Natural killer cell (primary cell): ENCODE measurements at regions not wholly inside any gene's neighbourhood (a gene's known extent, or its start where the extent isn't known, plus 50 kb on each side); places are given as distances from the start of the nearest gene placed in this dataset.

ENCODE experiments used
- ATAC-seq, 3 donors: fragments of 150-1000 bp in 2 of 3; fragments of 200-7000 bp in 1 of 3; cut with Tn5 transposase; 1 replicate in 1 of 3; 2 replicates in 2 of 3; pipeline ENCODE4 v1.10.0; 2021; ENCODE audit warnings: mild to moderate bottlenecking in 2 of 3, moderate library complexity in 2 of 3
- DNase-seq, 2 donors: peaks; one replicate each; pipeline versions ENCODE4 v3.0.0 to v3.0.0-alpha.2; 2013 to 2021; ENCODE audit warnings: mixed read lengths in 1 of 2
- H3K27ac ChIP-seq: one replicate; pipeline ENCODE4 v1.5.1; 2013; ENCODE audit warnings: mild to moderate bottlenecking, low read length
- H3K27me3 ChIP-seq: one replicate; pipeline ENCODE4 v1.6.1; 2013; ENCODE audit warnings: low read length; ENCODE audit not compliant: control insufficient read depth, insufficient read depth
- H3K36me3 ChIP-seq: one replicate; pipeline ENCODE4 v1.6.1; 2013; ENCODE audit warnings: low read length; ENCODE audit not compliant: control insufficient read depth, insufficient read depth
- H3K4me1 ChIP-seq: one replicate; pipeline ENCODE4 v1.6.1; 2013; ENCODE audit warnings: low read length; ENCODE audit not compliant: control insufficient read depth, insufficient read depth
- H3K4me3 ChIP-seq: one replicate; pipeline ENCODE4 v1.5.1; 2013; ENCODE audit warnings: low read length
- H3K9me3 ChIP-seq: one replicate; pipeline ENCODE4 v1.6.1; 2013; ENCODE audit warnings: low read length; ENCODE audit not compliant: control insufficient read depth, insufficient read depth
- H3K27ac Mint-ChIP-seq, 2 donors: one replicate each; pipeline ENCODE4 v1.8.0; 2022; ENCODE audit warnings: mild to moderate bottlenecking in 2 of 2, mixed read lengths in 2 of 2, moderate library complexity in 1 of 2
- H3K27me3 Mint-ChIP-seq, 2 donors: one replicate each; pipeline ENCODE4 v1.8.0; 2022; ENCODE audit warnings: low read depth in 2 of 2, mixed read lengths in 2 of 2
- H3K36me3 Mint-ChIP-seq: one replicate; pipeline ENCODE4 v1.8.0; 2022; ENCODE audit warnings: mixed read lengths
- H3K4me1 Mint-ChIP-seq, 2 donors: one replicate each; pipeline ENCODE4 v1.8.0; 2022; ENCODE audit warnings: mixed read lengths in 2 of 2
- H3K4me3 Mint-ChIP-seq: one replicate; pipeline ENCODE4 v1.8.0; 2022; ENCODE audit warnings: mild to moderate bottlenecking, moderate library complexity, mixed read lengths
- H3K9me3 Mint-ChIP-seq, 2 donors: one replicate each; pipeline ENCODE4 v1.8.0; 2022; ENCODE audit warnings: mixed read lengths in 2 of 2
- WGBS: methylation state at CpG from one replicate; pipeline ENCODE4 v1.1.7; 2013; ENCODE audit warnings: missing lambda C conversion rate; ENCODE audit not compliant: insufficient coverage; 5-methylcytosine and 5-hydroxymethylcytosine counted together
- intact Hi-C: fragments of 100-400 bp; cut with micrococcal nuclease; formaldehyde crosslinking; loops from one replicate; pipeline ENCODE4 v1.14.2; 2022
- TF ChIP-seq, protein P1 (sequence below): fragments of 200-600 bp; IDR thresholded peaks from one replicate; pipeline ENCODE4 v1.8.0; 2022; ENCODE audit warnings: antibody characterized with exemption

DNA sequence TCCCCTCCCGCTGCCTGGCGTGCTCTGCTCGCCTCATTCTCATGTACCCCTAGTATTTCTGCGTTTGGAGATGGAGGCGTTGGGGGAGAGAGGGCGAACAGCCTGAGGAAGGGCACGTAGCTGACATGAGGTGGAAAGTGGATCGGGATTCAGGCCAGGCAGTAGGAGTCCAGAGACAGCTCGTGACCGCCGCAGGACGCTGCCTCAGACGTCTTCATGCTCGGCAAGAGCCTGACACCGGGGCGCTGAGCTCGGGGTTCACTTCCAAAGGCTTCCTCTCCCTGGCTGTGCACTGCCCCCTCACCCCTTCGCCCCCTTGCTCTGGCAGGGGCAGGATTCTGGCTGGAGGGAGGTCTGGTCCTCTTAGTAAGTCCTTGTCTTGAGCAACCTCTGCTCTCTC lies 374.4 kb upstream of the MKI67 start:
- Mint-ChIP-seq H3K4me1 (no peaks in the 10 kb centered on the region), H3K9me3 (no peaks in the 10 kb centered on the region), H3K27ac (no peak overlapping the region), H3K4me3 (no peak overlapping the region), H3K27me3 (peaks cover 0 to 7% of the 10 kb centered on the region in 2 donors), H3K36me3 (no peaks in the 10 kb centered on the region)
- Histone ChIP-seq H3K36me3 (no peaks in the 10 kb centered on the region), H3K4me1 (no peaks in the 10 kb centered on the region), H3K4me3 (no peak overlapping the region), H3K27me3 (no peaks in the 10 kb centered on the region), H3K27ac (no peak overlapping the region), H3K9me3 (no peaks in the 10 kb centered on the region)
- no peak for ATAC-seq
- WGBS = 89% methylated on average over 18 of the region's 18 CpGs
- no peak for DNase-seq
- intact Hi-C loops = no loop called here
- TF ChIP-seq, protein P1, sequence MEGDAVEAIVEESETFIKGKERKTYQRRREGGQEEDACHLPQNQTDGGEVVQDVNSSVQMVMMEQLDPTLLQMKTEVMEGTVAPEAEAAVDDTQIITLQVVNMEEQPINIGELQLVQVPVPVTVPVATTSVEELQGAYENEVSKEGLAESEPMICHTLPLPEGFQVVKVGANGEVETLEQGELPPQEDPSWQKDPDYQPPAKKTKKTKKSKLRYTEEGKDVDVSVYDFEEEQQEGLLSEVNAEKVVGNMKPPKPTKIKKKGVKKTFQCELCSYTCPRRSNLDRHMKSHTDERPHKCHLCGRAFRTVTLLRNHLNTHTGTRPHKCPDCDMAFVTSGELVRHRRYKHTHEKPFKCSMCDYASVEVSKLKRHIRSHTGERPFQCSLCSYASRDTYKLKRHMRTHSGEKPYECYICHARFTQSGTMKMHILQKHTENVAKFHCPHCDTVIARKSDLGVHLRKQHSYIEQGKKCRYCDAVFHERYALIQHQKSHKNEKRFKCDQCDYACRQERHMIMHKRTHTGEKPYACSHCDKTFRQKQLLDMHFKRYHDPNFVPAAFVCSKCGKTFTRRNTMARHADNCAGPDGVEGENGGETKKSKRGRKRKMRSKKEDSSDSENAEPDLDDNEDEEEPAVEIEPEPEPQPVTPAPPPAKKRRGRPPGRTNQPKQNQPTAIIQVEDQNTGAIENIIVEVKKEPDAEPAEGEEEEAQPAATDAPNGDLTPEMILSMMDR = no peak

DNA sequence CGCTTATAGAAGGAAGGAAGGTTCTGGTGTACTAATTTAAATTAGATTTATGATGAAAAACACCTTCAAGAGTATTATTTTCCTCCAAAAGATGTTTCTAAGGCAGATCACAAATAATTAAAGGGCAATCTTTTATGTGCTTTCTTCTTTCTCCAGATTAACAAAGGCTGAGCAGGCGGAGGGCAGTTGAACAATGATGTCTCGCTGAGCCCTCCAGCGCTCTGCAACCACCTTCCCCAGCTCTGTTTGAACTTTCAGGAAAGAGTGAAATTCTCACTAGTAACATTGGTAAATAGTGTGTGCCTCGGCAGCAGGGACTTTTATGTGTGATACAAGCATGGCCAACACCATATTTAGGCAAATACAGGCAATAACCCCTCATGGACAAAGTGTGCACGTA lies 379.1 kb upstream of the MKI67 start:
- Mint-ChIP-seq H3K36me3 (no peaks in the 10 kb centered on the region), H3K27me3 (peaks cover 3 to 13% of the 10 kb centered on the region in 2 donors), H3K4me1 (no peaks in the 10 kb centered on the region), H3K4me3 (no peak overlapping the region), H3K9me3 (no peaks in the 10 kb centered on the region), H3K27ac (no peak overlapping the region)
- TF ChIP-seq, protein P1 = no peak
- no peak for ATAC-seq
- no peaks in the 10 kb centered on the region for H3K36me3 ChIP-seq
- H3K27me3 ChIP-seq = no peaks in the 10 kb centered on the region
- H3K4me1 ChIP-seq = no peaks in the 10 kb centered on the region
- no peak overlapping the region for H3K27ac ChIP-seq
- no peak overlapping the region for H3K4me3 ChIP-seq
- 71% methylated on average over 5 of the region's 6 CpGs for WGBS
- intact Hi-C loops = no loop called here
- no peak for DNase-seq
- no peaks in the 10 kb centered on the region for H3K9me3 ChIP-seq

DNA sequence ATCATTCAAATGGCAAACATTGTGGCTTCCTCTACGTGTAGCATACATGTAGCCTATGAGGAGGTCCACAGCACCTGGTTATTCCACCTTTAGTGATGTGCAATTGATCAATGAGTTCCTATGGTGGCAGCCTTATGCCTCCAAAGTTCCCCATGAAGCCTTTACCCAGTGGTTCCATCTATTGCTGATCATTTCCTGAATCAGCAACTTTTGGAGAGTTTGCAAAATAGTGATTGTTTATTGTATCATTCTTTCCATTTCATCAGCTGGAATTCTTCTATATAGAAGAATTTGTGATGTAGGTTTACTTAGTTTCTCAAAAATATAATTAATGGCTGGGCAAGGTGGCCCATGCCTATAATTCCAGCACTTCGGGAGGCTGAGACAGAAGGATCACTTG lies 380.2 kb upstream of the MKI67 start:
- Histone ChIP-seq H3K27me3 (no peaks in the 10 kb centered on the region), H3K9me3 (no peaks in the 10 kb centered on the region), H3K36me3 (no peaks in the 10 kb centered on the region), H3K27ac (no peak overlapping the region), H3K4me3 (no peak overlapping the region), H3K4me1 (no peaks in the 10 kb centered on the region)
- DNase-seq = no peak
- Mint-ChIP-seq H3K27ac (no peak overlapping the region), H3K36me3 (no peaks in the 10 kb centered on the region), H3K9me3 (no peaks in the 10 kb centered on the region), H3K4me3 (no peak overlapping the region), H3K4me1 (no peaks in the 10 kb centered on the region), H3K27me3 (peaks cover 3 to 13% of the 10 kb centered on the region in 2 donors)
- intact Hi-C loops = no loop called here
- 85% methylated on average over 2 of the region's 2 CpGs for WGBS
- TF ChIP-seq, protein P1 = no peak
- ATAC-seq = no peak

DNA sequence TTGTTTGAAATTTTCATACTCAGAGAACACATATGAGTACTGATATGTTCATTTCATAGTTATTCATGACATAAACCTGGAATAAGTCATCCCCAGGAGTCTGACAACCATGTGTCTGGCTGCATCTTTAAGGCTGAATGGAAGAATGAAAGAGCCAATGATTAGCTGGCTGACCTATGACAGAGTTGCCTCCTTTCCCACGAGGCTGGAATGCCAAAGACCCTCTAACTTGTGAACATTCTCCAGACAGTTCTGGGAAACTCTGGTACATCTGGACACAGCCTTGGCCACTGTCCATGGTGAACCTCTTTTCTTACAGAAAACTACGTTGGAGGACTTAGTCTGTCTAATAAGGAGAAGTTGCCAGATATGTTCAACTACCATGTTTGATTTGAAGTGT lies 380.8 kb upstream of the MKI67 start:
- ATAC-seq (no peak), DNase-seq (no peak)
- Mint-ChIP-seq H3K36me3 (no peaks in the 10 kb centered on the region), H3K27ac (no peak overlapping the region), H3K27me3 (peaks cover 3 to 13% of the 10 kb centered on the region in 2 donors), H3K4me3 (no peak overlapping the region), H3K9me3 (no peaks in the 10 kb centered on the region), H3K4me1 (no peaks in the 10 kb centered on the region)
- no peak overlapping the region for H3K4me3 ChIP-seq
- H3K9me3 ChIP-seq = no peaks in the 10 kb centered on the region
- no peak overlapping the region for H3K27ac ChIP-seq
- TF ChIP-seq, protein P1 = no peak
- H3K36me3 ChIP-seq = no peaks in the 10 kb centered on the region
- 39% methylated on average over 2 of the region's 2 CpGs for WGBS
- no peaks in the 10 kb centered on the region for H3K27me3 ChIP-seq
- intact Hi-C loops = no loop called here
- no peaks in the 10 kb centered on the region for H3K4me1 ChIP-seq
